Coronary artery (tissue), 2 donors: ENCODE measurements at regions not wholly inside any gene's neighbourhood (a gene's known extent, or its start where the extent isn't known, plus 50 kb on each side); places are given as distances from the start of the nearest gene placed in this dataset.

ENCODE experiments used
- DNase-seq: peaks from one replicate; pipeline ENCODE4 v3.0.0-alpha.2; 2017; ENCODE audit warnings: low spot score
- H3K27ac ChIP-seq, 2 donors: fragments of 200-600 bp; sonication (generic); one replicate each; pipeline ENCODE4 v1.5.1; 2016 to 2019
- H3K4me3 ChIP-seq: fragments of 200-600 bp; sonication (generic); 2 replicates; pipeline ENCODE4 v1.5.1; 2016; ENCODE audit warnings: mild to moderate bottlenecking, moderate library complexity
- TF ChIP-seq, protein P1 (sequence below): fragments of 200-600 bp; sonication (generic); IDR thresholded peaks from one replicate; pipeline ENCODE4 v1.5.1; 2019; ENCODE audit warnings: antibody characterized with exemption

- no peak for DNase-seq
- H3K4me3 ChIP-seq, result no peak overlapping the region
- TF ChIP-seq, protein P1, sequence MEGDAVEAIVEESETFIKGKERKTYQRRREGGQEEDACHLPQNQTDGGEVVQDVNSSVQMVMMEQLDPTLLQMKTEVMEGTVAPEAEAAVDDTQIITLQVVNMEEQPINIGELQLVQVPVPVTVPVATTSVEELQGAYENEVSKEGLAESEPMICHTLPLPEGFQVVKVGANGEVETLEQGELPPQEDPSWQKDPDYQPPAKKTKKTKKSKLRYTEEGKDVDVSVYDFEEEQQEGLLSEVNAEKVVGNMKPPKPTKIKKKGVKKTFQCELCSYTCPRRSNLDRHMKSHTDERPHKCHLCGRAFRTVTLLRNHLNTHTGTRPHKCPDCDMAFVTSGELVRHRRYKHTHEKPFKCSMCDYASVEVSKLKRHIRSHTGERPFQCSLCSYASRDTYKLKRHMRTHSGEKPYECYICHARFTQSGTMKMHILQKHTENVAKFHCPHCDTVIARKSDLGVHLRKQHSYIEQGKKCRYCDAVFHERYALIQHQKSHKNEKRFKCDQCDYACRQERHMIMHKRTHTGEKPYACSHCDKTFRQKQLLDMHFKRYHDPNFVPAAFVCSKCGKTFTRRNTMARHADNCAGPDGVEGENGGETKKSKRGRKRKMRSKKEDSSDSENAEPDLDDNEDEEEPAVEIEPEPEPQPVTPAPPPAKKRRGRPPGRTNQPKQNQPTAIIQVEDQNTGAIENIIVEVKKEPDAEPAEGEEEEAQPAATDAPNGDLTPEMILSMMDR, result no peak
Observed at GRCh38 chr14:34198096-34198495, 247.2 kb upstream of the EGLN3 start.

DNA sequence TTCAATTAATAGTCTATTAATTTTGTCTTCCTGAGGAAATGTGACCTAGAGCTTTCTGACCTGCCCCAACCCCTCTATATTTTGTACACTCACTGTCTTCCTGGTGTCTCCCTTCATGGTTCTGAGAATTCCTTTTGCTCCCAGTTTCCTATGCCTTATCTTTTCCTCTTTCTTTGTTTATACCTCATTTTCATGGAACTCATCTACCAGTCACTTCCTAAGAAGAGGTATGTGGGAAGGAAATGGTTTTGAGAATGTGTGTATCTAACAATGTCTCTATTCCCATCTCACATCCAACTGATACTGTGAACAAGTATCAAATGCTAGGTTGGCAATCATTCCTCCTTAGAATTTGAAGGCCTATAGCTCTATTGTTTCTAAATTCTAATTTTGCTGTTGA lies 245.1 kb upstream of the EGLN3 start:
- no peak for DNase-seq
- Histone ChIP-seq H3K27ac (no peak overlapping the region), H3K4me3 (no peak overlapping the region)
- TF ChIP-seq, protein P1, result no peak

More at GRCh38 chr14:34198096-34198495, 247.2 kb upstream of the EGLN3 start:
- H3K27ac ChIP-seq, result no peak overlapping the region

- TF ChIP-seq, protein P1, result no peak
- Histone ChIP-seq H3K4me3 (no peak overlapping the region), H3K27ac (no peak overlapping the region)
- no peak for DNase-seq
Observed at GRCh38 chr14:34190717-34191116, 239.8 kb upstream of the EGLN3 start.

GRCh38 chr14:34189866-34190265 lies 239.0 kb upstream of the EGLN3 start:
- no peak for DNase-seq
- Histone ChIP-seq H3K27ac (no peak overlapping the region), H3K4me3 (no peak overlapping the region)
- TF ChIP-seq, protein P1, result no peak

- TF ChIP-seq, protein P1, result no peak
- Histone ChIP-seq H3K4me3 (no peak overlapping the region), H3K27ac (no peak overlapping the region)
- no peak for DNase-seq
Observed at GRCh38 chr14:34187519-34188044, 236.7 kb upstream of the EGLN3 start.

GRCh38 chr14:34187061-34187460 lies 236.2 kb upstream of the EGLN3 start:
- TF ChIP-seq, protein P1, result no peak

GRCh38 chr14:34184126-34184525 lies 233.3 kb upstream of the EGLN3 start:
- Histone ChIP-seq H3K4me3 (no peak overlapping the region), H3K27ac (no peak overlapping the region)
- no peak for DNase-seq
- TF ChIP-seq, protein P1, result no peak

More at GRCh38 chr14:34187061-34187460, 236.2 kb upstream of the EGLN3 start:
- H3K27ac ChIP-seq, result no peak overlapping the region
- H3K4me3 ChIP-seq, result no peak overlapping the region
- no peak for DNase-seq
